ENCODE measurements at regions not wholly inside any gene's neighbourhood (a gene's known extent, or its start where the extent isn't known, plus 50 kb on each side); places are given as distances from the start of the nearest gene placed in this dataset.
"Not testable (repeated sequence)": the region's sequence is repeated elsewhere in the genome, so short reads cannot be mapped to it uniquely, and the experiment has no call there.

DNA sequence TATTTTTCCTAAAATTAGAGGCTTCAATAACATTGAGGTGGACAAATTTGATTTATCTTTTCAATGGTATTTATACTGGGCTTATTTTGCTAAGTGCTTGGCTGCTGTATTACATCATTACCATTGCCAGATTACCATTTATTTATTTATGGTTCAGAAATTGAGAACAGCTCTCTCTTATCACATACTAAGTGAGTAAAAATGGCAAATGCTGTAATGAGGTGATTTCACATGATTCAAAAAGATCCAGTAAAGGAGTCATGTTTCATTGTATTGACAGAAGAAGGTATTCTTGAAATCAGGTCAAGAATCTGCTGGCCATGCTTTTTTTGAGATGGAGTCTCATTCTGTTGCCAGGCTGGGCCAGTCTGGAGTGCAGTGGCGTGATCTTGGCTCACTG, 322.6 kb downstream of the KIF20B start:
- no peak for DNase-seq (ENCODE audit: low read depth, low spot score)

- DNase-seq (ENCODE audit: low read depth, low spot score), result no peak
These were observed 326.9 kb downstream of the KIF20B start for GRCh38 chr10:90028312-90028711.

DNA sequence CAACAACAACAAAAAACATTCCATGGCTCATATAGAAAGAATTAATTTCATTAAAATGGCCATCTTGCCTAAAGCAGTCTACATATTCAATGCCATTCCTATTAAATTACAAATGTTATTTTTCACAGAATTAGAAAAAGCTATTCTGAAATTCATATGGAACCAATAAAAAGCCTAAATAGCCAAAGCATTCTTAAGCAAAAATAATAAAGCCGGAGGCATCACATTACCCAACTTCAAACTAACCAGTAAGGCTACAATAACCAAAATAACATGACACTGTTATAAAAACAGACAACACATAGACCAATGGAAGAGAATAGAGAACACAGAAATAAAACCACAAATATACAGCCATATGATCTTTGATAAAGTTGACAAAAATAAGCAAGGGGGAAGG, 330.4 kb downstream of the KIF20B start:
- no peak for DNase-seq (ENCODE audit: low read depth, low spot score)

DNA sequence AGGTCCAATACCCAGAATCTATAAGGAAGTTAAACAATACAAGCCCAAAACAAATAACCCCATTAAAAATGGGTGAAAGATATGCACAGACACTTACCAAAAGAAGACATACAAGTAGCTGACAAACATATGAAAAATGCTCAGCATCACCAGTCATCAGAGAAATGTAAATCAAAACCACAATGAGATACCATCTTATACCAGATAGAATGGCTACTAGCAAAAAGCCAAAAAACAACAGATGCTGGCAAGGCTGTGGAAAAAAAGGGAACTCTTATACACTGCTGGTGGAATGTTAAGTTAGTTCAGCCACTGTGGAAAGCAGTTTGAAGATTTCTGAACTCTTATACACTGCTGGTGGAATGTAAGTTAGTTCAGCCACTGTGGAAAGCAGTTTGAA, 331.1 kb downstream of the KIF20B start:
- no peak for DNase-seq (ENCODE audit: low read depth, low spot score)

GRCh38 chr10:90034862-90035261, 333.5 kb downstream of the KIF20B start:
- not testable (repeated sequence) for DNase-seq (ENCODE audit: low read depth, low spot score)

GRCh38 chr10:90041585-90041984, 340.2 kb downstream of the KIF20B start:
- no peak for DNase-seq (ENCODE audit: low read depth, low spot score)

- DNase-seq (ENCODE audit: low read depth, low spot score), result no peak
These were observed 340.7 kb downstream of the KIF20B start for GRCh38 chr10:90042075-90042474.

- DNase-seq (ENCODE audit: low read depth, low spot score), result no peak
These were observed 345.9 kb downstream of the KIF20B start for GRCh38 chr10:90047243-90047729.

DNA sequence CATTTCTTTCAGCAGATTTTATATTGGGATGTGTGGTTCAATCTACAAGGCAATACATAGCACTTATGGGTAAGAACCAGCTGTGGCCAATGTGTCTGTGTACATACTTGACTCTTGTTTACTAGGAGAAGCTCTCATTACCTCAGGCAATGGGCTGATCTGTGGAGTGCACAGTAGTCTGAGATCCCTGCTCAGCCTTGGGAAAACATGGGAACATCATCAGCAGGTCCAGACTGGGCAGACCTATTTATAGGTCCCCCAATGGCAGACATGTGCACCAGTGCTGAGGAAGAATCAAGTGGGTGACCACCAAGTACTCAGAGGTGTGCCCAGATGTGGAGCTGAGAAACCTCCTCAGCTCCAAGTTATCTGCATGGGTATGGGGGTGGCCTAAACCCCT, 349.7 kb downstream of the KIF20B start:
- no peak for DNase-seq (ENCODE audit: low read depth, low spot score)

GRCh38 chr10:90051474-90051873, 350.1 kb downstream of the KIF20B start:
- DNase-seq (ENCODE audit: low read depth, low spot score), result no peak

DNA sequence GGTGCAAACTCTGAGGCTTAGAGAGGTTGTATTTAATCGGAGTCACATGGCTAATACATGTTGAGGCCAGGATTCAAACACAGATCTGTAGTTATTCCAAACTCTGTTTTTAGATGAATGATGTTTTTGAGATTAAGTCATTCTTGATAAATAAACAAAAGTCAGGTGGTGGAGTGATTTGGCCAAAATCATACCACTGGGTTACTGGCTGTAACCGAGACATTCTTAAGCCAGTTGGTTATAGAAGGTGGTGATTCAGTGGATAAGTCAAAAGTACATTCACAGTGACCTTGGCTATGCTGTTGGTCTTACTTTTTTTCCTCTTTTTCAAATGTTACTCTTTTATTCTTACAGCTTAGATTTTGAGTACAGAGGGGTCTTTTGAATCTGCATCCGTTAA, 361.4 kb downstream of the KIF20B start:
- DNase-seq (ENCODE audit: low read depth, low spot score), result no peak

DNA sequence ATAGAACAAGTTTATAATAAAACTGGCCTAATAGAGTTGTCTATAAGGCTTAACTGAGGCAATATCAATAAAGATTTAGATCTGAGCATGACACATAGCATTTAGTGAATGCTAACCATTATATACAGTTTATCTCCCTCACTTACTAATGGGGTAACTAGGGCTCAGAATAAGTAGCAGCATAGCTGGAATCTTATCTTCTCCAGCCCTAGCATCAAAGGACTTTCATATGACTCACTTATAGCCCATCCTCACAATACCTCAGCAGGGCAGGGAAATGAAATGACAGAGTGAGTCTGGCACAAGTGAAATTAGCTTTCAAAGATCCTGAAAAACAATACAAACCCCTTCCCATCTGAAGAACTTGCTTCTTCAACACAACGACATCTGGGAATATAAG, 362.9 kb downstream of the KIF20B start:
- DNase-seq (ENCODE audit: low read depth, low spot score), result no peak

GRCh38 chr10:90066435-90066834, 365.0 kb downstream of the KIF20B start:
- no peak for DNase-seq (ENCODE audit: low read depth, low spot score)

DNA sequence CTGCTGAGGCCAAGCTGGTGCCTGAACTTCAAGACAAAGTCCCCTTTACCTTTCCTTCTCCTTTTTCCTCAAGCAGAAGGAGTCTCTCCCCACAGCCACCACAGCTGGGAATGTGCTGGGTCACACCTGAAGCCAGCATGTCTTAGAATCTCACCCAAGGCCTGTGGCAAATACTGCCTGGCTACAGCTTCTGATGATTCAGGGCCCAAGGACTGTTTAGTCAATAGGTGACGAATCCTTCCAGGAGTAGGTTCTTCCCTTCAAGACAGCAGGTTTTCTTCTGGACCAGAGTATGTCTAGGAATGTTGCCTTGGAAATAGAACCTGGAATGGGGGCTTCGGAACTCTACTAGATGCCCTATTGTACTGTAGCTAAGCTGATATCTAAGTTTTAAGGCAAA, 374.6 kb downstream of the KIF20B start:
- DNase-seq (ENCODE audit: low read depth, low spot score), result no peak

DNA sequence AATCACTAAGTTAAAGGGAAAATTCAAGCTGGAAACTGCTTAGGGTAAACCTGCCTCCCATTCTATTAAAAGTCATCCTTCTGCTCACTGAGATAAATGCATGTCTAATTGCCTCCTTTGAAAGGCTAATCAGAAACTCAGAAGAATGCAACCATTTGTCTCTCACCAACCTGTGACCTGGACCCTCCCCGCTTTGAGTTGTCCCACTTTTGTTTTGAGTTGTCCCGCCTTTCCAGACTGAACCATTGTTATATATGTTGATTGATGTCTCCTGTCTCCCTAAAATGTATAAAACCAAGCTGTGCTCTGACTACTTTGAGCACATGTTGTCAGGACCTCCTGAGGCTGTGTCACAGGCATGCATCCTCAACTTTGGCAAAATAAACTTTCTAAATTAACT, 378.4 kb downstream of the KIF20B start:
- DNase-seq (ENCODE audit: low read depth, low spot score), result no peak

DNA sequence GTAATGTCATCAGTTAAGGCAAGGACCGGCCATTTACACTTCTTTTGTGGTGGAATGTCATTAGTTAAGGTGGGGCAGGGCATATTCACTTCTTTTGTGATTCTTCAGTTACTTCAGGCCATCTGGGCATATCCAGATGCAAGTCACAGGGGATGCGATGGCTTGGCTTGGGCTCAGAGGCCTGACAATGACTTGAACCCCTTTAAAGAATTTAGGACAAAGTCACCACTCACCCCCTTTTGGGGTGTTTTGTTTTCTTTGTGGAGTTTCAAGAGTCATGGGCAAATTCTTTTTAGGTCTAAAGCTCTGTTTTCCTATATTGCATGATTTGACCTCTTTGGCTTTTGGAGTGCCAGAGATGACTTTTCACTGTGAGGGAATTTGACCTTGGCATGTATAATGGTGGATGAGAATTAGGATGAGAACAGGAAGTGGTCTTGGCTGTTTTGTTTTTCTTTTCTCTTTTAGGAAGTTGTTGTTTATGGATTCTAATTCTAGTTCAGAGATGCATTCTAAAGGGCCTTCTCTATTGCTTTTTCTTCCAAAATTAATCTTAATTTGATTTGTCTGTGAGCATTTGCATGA, 385.3 kb downstream of the KIF20B start:
- DNase-seq (ENCODE audit: low read depth, low spot score), result not testable (repeated sequence)

DNA sequence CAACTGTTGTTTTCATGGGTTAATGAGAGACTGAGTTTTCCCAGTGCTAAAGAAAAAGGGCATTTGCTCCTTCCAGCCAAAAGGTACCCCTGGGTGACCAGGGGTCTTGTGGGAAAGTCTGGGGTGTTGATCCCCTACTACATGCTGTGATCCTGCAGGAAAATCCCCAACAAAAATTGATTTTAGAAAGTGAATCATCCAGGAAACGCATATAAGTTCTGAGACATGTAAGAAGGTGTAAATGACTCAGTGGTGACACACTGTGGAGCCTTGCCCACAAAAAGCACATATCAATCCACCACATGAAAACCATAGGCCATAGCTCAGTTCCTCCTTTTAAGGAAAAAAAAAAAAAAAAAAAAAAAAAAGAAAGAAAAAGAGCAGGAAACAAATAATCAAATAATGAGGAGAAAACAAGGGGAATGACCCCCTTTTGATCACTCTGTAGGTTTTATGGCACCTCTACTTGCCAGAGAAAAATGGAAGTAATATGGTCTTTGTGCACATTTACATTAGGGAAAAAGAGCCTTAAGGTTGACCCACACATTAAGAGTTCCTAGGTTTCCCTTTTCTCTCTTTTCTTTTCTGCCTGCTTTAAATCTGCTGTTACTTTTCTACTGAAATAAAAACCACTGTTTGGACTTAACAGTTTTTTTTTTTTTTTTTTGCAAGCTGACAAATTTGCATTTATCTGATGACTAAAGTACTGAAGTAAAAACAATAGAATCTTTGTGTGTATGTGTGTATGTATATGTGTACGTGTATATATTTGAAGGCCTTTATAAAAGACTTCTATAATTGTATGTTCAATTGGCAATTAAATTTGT, 386.0 kb downstream of the KIF20B start:
- peak; percentile 26 for DNase-seq (ENCODE audit: low read depth, low spot score)

GRCh38 chr10:90088024-90088317, 386.6 kb downstream of the KIF20B start:
- DNase-seq (ENCODE audit: low read depth, low spot score), result no peak

GRCh38 chr10:90089719-90090118, 388.3 kb downstream of the KIF20B start:
- no peak for DNase-seq (ENCODE audit: low read depth, low spot score)

DNA sequence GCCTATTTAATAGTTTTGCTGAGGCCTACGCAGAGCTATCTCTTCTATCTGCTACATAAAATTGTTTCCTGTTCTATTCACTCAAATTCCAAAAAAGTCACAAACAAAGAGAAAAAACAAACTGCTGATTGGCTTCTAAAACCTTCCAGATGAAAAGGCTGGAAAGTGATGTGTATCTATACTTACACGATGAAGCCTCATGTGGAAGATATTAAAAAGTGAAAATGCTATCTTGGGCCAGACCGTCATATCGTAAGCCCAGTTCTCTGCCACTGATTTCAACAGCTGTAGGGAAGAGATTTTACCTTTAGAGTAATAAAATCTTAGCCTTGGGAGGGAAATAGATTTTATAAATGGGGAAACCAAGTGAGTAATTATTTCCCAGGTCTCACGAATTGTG, 394.8 kb downstream of the KIF20B start:
- no peak for DNase-seq (ENCODE audit: low read depth, low spot score)

GRCh38 chr10:90107581-90107980, 406.2 kb downstream of the KIF20B start:
- not testable (repeated sequence) for DNase-seq (ENCODE audit: low read depth, low spot score)

DNA sequence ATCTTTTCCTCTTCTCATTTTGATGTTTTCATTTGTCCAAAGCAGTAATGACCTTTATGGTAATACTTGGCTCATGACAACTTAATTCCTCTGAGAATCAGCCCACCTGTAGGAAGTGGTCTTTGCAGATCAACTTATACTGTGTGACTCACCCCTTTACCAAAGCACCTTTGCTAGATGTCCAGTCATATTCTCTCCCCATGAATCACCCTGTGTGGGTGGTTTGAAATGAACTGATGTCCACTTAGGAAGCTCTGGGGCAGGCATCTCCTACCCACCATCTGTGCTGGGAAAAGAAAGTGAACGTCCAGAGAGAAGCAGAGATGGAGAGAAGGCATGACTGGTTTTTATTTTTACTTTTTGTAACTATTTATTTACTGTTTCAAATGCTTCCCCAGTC, 410.3 kb downstream of the KIF20B start:
- DNase-seq (ENCODE audit: low read depth, low spot score), result no peak

DNA sequence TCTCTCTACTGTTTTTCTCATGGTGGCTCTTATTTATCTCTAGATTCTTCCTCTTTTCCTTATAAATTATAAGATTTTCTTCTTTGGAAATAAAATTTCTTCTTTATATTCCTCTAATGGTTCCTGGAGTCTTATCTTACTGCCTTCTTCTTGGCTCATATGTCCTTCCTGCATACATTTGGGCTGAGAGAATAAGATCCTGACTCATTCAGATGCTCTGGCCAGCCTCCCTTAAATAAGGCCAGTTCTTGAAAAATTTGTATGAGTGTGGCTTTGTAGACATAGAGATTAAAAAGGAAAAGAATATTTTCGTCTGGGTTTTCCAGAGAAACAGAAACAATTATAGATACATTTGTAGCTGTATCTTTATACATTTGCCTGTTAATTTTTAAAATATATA, 411.3 kb downstream of the KIF20B start:
- no peak for DNase-seq (ENCODE audit: low read depth, low spot score)
